ENCODE measurements at regions not wholly inside any gene's neighbourhood (a gene's known extent, or its start where the extent isn't known, plus 50 kb on each side); places are given as distances from the start of the nearest gene placed in this dataset.

- Mint-ChIP-seq H3K4me1 (no peaks in the 10 kb centered on the region), H3K4me3 (no peak overlapping the region), H3K27ac (no peak overlapping the region), H3K36me3 (ENCODE audit: low read depth) (no peaks in the 10 kb centered on the region), H3K27me3 (no peaks in the 10 kb centered on the region), H3K9me3 (no peaks in the 10 kb centered on the region)
- TF ChIP-seq, protein P1, sequence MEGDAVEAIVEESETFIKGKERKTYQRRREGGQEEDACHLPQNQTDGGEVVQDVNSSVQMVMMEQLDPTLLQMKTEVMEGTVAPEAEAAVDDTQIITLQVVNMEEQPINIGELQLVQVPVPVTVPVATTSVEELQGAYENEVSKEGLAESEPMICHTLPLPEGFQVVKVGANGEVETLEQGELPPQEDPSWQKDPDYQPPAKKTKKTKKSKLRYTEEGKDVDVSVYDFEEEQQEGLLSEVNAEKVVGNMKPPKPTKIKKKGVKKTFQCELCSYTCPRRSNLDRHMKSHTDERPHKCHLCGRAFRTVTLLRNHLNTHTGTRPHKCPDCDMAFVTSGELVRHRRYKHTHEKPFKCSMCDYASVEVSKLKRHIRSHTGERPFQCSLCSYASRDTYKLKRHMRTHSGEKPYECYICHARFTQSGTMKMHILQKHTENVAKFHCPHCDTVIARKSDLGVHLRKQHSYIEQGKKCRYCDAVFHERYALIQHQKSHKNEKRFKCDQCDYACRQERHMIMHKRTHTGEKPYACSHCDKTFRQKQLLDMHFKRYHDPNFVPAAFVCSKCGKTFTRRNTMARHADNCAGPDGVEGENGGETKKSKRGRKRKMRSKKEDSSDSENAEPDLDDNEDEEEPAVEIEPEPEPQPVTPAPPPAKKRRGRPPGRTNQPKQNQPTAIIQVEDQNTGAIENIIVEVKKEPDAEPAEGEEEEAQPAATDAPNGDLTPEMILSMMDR (IDR thresholded peaks at IDR 0.05), result no peak
- ChIA-PET POLR2A (no interaction called here), CTCF (no interaction called here)
- intact Hi-C loops (cut with micrococcal nuclease), result no loop called here
- DNase-seq (no peak), ATAC-seq (ENCODE audit: low read depth) (no peak)
Measured at GRCh38 chrX:30156880-30157560, 58.3 kb upstream of the MAGEB2 start.

DNA sequence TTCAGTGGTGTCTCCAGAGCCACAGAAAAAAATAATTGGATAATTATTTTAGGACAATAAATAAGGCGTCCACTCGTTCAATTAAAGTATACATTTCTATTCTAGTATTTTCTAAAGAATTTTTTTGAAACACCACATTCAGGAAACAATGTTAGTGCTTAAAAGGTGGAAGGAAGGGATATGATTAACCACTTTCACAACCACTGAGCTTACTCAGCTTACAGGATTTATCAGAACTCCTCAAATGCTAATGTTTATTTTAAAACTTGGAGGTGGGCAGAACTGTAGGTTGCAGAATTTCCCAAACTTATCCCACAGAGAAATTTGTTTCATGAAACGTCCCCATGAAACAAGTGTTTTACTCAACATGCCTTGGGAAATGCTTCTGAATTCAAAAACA lies 54.3 kb upstream of the MAGEB2 start:
- Mint-ChIP-seq H3K4me1 (no peaks in the 10 kb centered on the region), H3K36me3 (ENCODE audit: low read depth) (no peaks in the 10 kb centered on the region), H3K27ac (no peak overlapping the region), H3K27me3 (no peaks in the 10 kb centered on the region), H3K4me3 (no peak overlapping the region), H3K9me3 (no peaks in the 10 kb centered on the region)
- DNase-seq (no peak), ATAC-seq (ENCODE audit: low read depth) (no peak)
- TF ChIP-seq, protein P1 (IDR thresholded peaks at IDR 0.05), result no peak
- POLR2A ChIA-PET, result no interaction called here
- CTCF ChIA-PET, result no interaction called here
- intact Hi-C loops (cut with micrococcal nuclease), result no loop called here

Measured in activated B cell treated with CpG ODN at 0.5 μM for 24 hours (primary cell).